H1 (cell line): ENCODE measurements at regions not wholly inside any gene's neighbourhood (a gene's known extent, or its start where the extent isn't known, plus 50 kb on each side); places are given as distances from the start of the nearest gene placed in this dataset.

Source experiments
- CHD2 ChIP-seq: IDR thresholded peaks from 2 replicates; pipeline ENCODE4 v1.6.1; 2012; ENCODE audit warnings: low read length, improper control_type of control experiment
- CTCF ChIP-seq, 3 experiments: IDR thresholded peaks; 1 replicate in 2 of 3; 2 replicates in 1 of 3; pipeline versions ENCODE4 v1.5.1 to v1.6.1; 2011; ENCODE audit warnings: low read length in 3 of 3, mild to moderate bottlenecking in 3 of 3, inconsistent platforms in 2 of 3, low read depth in 1 of 3, moderate library complexity in 1 of 3; ENCODE audit not compliant: insufficient read depth in 1 of 3; ENCODE audit errors: control extremely low read depth in 1 of 3
- EZH2 ChIP-seq: fragments of 200-600 bp; sonication (generic); IDR thresholded peaks from 2 replicates; pipeline ENCODE4 v1.7.1; 2012; ENCODE audit warnings: low read depth, mild to moderate bottlenecking, moderate library complexity, low read length, inconsistent platforms; ENCODE audit not compliant: severe bottlenecking
- POLR2AphosphoS5 ChIP-seq: IDR thresholded peaks from 2 replicates; pipeline ENCODE4 v1.6.1; 2011; ENCODE audit warnings: low read depth, low read length
- TBP ChIP-seq: IDR thresholded peaks from 2 replicates; pipeline ENCODE4 v1.6.1; 2011; ENCODE audit warnings: low read depth, low read length, improper control_type of control experiment

- TF ChIP-seq CHD2 (no peak), CTCF (IDR thresholded peaks at IDR 0.05; ENCODE audit: control extremely low read depth in 1 of 3, insufficient read depth in 1 of 3, low read depth in 1 of 3, low read length in 3 of 3) (no peak), POLR2AphosphoS5 (no peak), EZH2 (peak; percentile 29), TBP (no peak)
Observed at GRCh38 chr7:114084472-114085312, 165.9 kb upstream of the PPP1R3A start.
